HepG2 (cell line): ENCODE measurements at regions not wholly inside any gene's neighbourhood (a gene's known extent, or its start where the extent isn't known, plus 50 kb on each side); places are given as distances from the start of the nearest gene placed in this dataset.

Experiments
- ASH2L ChIP-seq: fragments of 300-600, 200-600 bp; sonication (generic); IDR thresholded peaks from 2 replicates; pipeline ENCODE4 v1.7.0; 2017; ENCODE audit warnings: low read depth, mild to moderate bottlenecking, moderate library complexity, mixed read lengths, low read length; ENCODE audit not compliant: insufficient read length
- FOXM1 ChIP-seq: sonication (generic); formaldehyde crosslinking; IDR thresholded peaks from 2 replicates; pipeline ENCODE4 v1.5.0; 2020; ENCODE audit warnings: missing genetic modification reagents
- JUND ChIP-seq: sonication (generic); formaldehyde crosslinking; IDR thresholded peaks from 2 replicates; pipeline ENCODE4 v1.8.0; 2022; ENCODE audit warnings: mild to moderate bottlenecking, missing genetic modification reagents
- NFYB ChIP-seq: sonication (generic); formaldehyde crosslinking; IDR thresholded peaks from 2 replicates; pipeline ENCODE4 v1.4.0; 2020; ENCODE audit warnings: missing genetic modification reagents
- POLR2AphosphoS5 ChIP-seq: IDR thresholded peaks from 2 replicates; pipeline ENCODE4 v1.6.1; 2012; ENCODE audit warnings: low read depth, low read length
- TRIM24 ChIP-seq: sonication (generic); formaldehyde crosslinking; IDR thresholded peaks from 2 replicates; pipeline ENCODE4 v1.8.0; 2022; ENCODE audit warnings: mild to moderate bottlenecking, missing genetic modification reagents
- ZBTB1 ChIP-seq: sonication (generic); formaldehyde crosslinking; IDR thresholded peaks from 2 replicates; pipeline ENCODE4 v1.4.0; 2020; ENCODE audit warnings: missing genetic modification reagents, borderline replicate concordance
- ZNF674 ChIP-seq: sonication (generic); formaldehyde crosslinking; IDR thresholded peaks from 2 replicates; pipeline ENCODE4 v1.5.0; 2020; ENCODE audit warnings: low read depth, mild to moderate bottlenecking, missing genetic modification reagents
- TF ChIP-seq, protein P1 (sequence below): IDR thresholded peaks from 2 replicates; pipeline ENCODE4 v1.6.1; 2016
- TF ChIP-seq, protein P2 (sequence below), 2 experiments: IDR thresholded peaks; 2 replicates each; pipeline ENCODE4 v1.6.1; 2011 to 2012; ENCODE audit warnings: low read length in 2 of 2, borderline replicate concordance in 1 of 2, low read depth in 1 of 2, mild to moderate bottlenecking in 1 of 2, moderate library complexity in 1 of 2
- TF ChIP-seq, protein P3 (sequence below): sonication (generic); formaldehyde crosslinking; IDR thresholded peaks from 2 replicates; pipeline ENCODE4 v1.4.0; 2020; ENCODE audit warnings: missing genetic modification reagents

DNA sequence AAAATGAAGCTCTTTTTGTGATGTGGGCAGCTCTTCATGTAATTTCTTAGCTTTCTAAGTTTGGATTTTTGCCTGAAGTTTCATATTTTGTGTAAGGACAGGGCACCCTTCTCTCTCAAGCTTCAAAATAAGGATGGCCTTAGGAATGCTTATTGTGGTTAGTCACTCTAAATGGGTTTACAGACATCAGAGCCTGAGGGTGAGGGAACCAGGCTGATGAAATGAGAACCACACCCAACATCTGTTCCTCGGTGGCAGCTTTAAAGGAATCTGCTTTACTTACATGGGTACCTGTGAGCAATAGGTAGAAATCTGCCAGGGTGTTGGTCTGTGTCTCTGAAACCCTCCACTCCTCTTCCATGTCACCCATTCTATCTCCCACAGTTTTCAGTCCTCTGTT, 174.3 kb downstream of the EMX2 start:
- no peak for TF ChIP-seq JUND (CRISPR knock-in tag)
- TF ChIP-seq TRIM24 (CRISPR knock-in tag): no peak
- TF ChIP-seq, protein P1, sequence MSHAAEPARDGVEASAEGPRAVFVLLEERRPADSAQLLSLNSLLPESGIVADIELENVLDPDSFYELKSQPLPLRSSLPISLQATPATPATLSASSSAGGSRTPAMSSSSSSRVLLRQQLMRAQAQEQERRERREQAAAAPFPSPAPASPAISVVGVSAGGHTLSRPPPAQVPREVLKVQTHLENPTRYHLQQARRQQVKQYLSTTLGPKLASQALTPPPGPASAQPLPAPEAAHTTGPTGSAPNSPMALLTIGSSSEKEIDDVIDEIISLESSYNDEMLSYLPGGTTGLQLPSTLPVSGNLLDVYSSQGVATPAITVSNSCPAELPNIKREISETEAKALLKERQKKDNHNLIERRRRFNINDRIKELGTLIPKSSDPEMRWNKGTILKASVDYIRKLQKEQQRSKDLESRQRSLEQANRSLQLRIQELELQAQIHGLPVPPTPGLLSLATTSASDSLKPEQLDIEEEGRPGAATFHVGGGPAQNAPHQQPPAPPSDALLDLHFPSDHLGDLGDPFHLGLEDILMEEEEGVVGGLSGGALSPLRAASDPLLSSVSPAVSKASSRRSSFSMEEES (CRISPR knock-in tag): no peak
- no peak for TF ChIP-seq POLR2AphosphoS5
- TF ChIP-seq, protein P2, sequence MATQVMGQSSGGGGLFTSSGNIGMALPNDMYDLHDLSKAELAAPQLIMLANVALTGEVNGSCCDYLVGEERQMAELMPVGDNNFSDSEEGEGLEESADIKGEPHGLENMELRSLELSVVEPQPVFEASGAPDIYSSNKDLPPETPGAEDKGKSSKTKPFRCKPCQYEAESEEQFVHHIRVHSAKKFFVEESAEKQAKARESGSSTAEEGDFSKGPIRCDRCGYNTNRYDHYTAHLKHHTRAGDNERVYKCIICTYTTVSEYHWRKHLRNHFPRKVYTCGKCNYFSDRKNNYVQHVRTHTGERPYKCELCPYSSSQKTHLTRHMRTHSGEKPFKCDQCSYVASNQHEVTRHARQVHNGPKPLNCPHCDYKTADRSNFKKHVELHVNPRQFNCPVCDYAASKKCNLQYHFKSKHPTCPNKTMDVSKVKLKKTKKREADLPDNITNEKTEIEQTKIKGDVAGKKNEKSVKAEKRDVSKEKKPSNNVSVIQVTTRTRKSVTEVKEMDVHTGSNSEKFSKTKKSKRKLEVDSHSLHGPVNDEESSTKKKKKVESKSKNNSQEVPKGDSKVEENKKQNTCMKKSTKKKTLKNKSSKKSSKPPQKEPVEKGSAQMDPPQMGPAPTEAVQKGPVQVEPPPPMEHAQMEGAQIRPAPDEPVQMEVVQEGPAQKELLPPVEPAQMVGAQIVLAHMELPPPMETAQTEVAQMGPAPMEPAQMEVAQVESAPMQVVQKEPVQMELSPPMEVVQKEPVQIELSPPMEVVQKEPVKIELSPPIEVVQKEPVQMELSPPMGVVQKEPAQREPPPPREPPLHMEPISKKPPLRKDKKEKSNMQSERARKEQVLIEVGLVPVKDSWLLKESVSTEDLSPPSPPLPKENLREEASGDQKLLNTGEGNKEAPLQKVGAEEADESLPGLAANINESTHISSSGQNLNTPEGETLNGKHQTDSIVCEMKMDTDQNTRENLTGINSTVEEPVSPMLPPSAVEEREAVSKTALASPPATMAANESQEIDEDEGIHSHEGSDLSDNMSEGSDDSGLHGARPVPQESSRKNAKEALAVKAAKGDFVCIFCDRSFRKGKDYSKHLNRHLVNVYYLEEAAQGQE (IDR thresholded peaks at IDR 0.05; ENCODE audit: borderline replicate concordance in 1 of 2, low read depth in 1 of 2, low read length in 2 of 2): no peak
- no peak for TF ChIP-seq ZBTB1
- no peak for TF ChIP-seq FOXM1
- no peak for TF ChIP-seq ASH2L
- TF ChIP-seq NFYB (CRISPR knock-in tag): no peak
- TF ChIP-seq, protein P3, sequence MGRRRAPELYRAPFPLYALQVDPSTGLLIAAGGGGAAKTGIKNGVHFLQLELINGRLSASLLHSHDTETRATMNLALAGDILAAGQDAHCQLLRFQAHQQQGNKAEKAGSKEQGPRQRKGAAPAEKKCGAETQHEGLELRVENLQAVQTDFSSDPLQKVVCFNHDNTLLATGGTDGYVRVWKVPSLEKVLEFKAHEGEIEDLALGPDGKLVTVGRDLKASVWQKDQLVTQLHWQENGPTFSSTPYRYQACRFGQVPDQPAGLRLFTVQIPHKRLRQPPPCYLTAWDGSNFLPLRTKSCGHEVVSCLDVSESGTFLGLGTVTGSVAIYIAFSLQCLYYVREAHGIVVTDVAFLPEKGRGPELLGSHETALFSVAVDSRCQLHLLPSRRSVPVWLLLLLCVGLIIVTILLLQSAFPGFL: no peak
- TF ChIP-seq ZNF674 (CRISPR knock-in tag): no peak
